ENCODE measurements at regions not wholly inside any gene's neighbourhood (a gene's known extent, or its start where the extent isn't known, plus 50 kb on each side); places are given as distances from the start of the nearest gene placed in this dataset.

GRCh38 chr12:85466890-85467289 is 186.9 kb downstream of the ALX1 start (continued):
- no peak for TF ChIP-seq ATF3 (IDR thresholded peaks at IDR 0.05)
- TF ChIP-seq ATF3 (CRISPR knock-in tag; conservative IDR thresholded peaks at IDR 0.05): no peak
- no peak for TF ChIP-seq SRSF3 (IDR thresholded peaks at IDR 0.05; ENCODE audit: insufficient read depth, low read length)
- no peak for TF ChIP-seq SAFB (IDR thresholded peaks at IDR 0.05; ENCODE audit: borderline replicate concordance, low read depth, low read length)
- TF ChIP-seq FOXJ2 (tag; IDR thresholded peaks at IDR 0.05): no peak
- TF ChIP-seq PRDM10 (IDR thresholded peaks at IDR 0.05; ENCODE audit: partially characterized antibody): no peak
- no peak for TF ChIP-seq NONO (IDR thresholded peaks at IDR 0.05; ENCODE audit: low read depth in 2 of 2, low read length in 1 of 2)
- no peak for TF ChIP-seq ARID1B (IDR thresholded peaks at IDR 0.05)

Measured in K562 (cell line).